GM12892 (cell line): ENCODE measurements at regions not wholly inside any gene's neighbourhood (a gene's known extent, or its start where the extent isn't known, plus 50 kb on each side); places are given as distances from the start of the nearest gene placed in this dataset.

Source experiments
- POLR2A ChIP-seq: IDR thresholded peaks from 2 replicates; pipeline ENCODE4 v1.6.1; 2011; ENCODE audit warnings: low read depth, low read length, control low read depth
- TAF1 ChIP-seq: IDR thresholded peaks from 2 replicates; pipeline ENCODE4 v1.6.1; 2011; ENCODE audit warnings: low read depth, mild to moderate bottlenecking, control low read depth, low read length, borderline replicate concordance

DNA sequence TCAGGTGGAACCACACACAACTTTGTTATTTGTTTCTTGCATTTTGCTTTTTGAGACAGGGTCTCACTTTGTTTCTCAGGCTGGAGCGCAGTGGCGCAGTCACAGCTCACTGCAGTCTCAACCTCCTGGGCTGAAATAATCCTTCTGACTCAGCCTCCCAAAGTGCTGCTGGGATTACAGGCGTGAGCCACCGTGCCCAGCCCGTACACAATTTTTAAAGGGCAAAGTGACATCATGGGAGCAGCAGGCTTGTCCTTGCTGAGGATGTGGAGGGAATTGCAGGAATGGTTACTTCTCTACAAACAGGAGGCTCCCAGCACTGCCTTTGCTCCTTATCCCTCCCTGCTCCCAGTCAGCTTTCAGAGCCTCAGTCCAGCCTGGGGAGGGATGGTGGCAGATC lies 355.9 kb upstream of the KLHL29 start:
- TF ChIP-seq POLR2A, result no peak
- no peak for TF ChIP-seq TAF1
